ENCODE measurements at regions not wholly inside any gene's neighbourhood (a gene's known extent, or its start where the extent isn't known, plus 50 kb on each side); places are given as distances from the start of the nearest gene placed in this dataset.

- no peak for DNase-seq
- Histone ChIP-seq H4K20me1 (ENCODE audit: insufficient read depth) (no peaks in the 10 kb centered on the region), H3K4me1 (ENCODE audit: control insufficient read depth in 1 of 2, insufficient read depth in 2 of 2, low read depth in 1 of 2, low read length in 1 of 2) (peaks cover 5 to 6% of the 10 kb centered on the region in 2 experiments; a peak in 3 of 4 replicates), H3K4me3 (ENCODE audit: low read depth in 2 of 2, low read length in 1 of 2) (no peak overlapping the region), H3K4me2 (no peak overlapping the region), H3K9ac (no peak overlapping the region), H3K79me2 (ENCODE audit: insufficient read depth) (no peaks in the 10 kb centered on the region), H2AFZ (ENCODE audit: low read depth) (no peak overlapping the region), H3K9me3 (no peaks in the 10 kb centered on the region), H3K27ac (ENCODE audit: low read depth in 2 of 2, low read length in 1 of 2) (no peak overlapping the region), H3K36me3 (replicated peaks in 1 of 2; ENCODE audit: control insufficient read depth in 1 of 2, insufficient read depth in 2 of 2, low read length in 1 of 2) (no peaks in the 10 kb centered on the region), H3F3A (replicated peaks; ENCODE audit: insufficient read depth) (peaks cover 10% of the 10 kb centered on the region), H3K27me3 (ENCODE audit: insufficient read depth) (no peaks in the 10 kb centered on the region), H3K9me2 (no peaks in the 10 kb centered on the region)
- ChIA-PET CTCF (no interaction called here), POLR2A (no interaction called here)
- WGBS (ENCODE audit: low lambda C conversion rate) = 90% methylated on average over 4 of the region's 4 CpGs
- TF ChIP-seq FOXJ3 (CRISPR knock-in tag; IDR thresholded peaks at IDR 0.05) = no peak
- no peak for TF ChIP-seq RCOR1 (IDR thresholded peaks at IDR 0.05; ENCODE audit: low read length)
- TF ChIP-seq TCF12 (IDR thresholded peaks at IDR 0.05) = no peak
- TF ChIP-seq SIN3A (IDR thresholded peaks at IDR 0.05; ENCODE audit: borderline replicate concordance, low read depth, low read length) = no peak
- no peak for TF ChIP-seq TEAD4 (IDR thresholded peaks at IDR 0.05; ENCODE audit: borderline replicate concordance, insufficient read depth)
- TF ChIP-seq GABPA (IDR thresholded peaks at IDR 0.05; ENCODE audit: low read depth) = no peak
- TF ChIP-seq EZH2phosphoT487 (IDR thresholded peaks at IDR 0.05; ENCODE audit: borderline replicate concordance, low read depth) = no peak
Observed at GRCh38 chr13:31940076-31940475, 91.5 kb upstream of the FRY start.

- no peaks in the 10 kb centered on the region for H3K79me2 ChIP-seq (ENCODE audit: insufficient read depth)
- H3K4me2 ChIP-seq = no peak overlapping the region
- H3K36me3 ChIP-seq (replicated peaks in 1 of 2; ENCODE audit: control insufficient read depth in 1 of 2, insufficient read depth in 2 of 2, low read length in 1 of 2) = no peaks in the 10 kb centered on the region
- POLR2A ChIA-PET = no interaction called here
- no peaks in the 10 kb centered on the region for H3K27me3 ChIP-seq (ENCODE audit: insufficient read depth)
- TF ChIP-seq YY1 (IDR thresholded peaks at IDR 0.05; ENCODE audit: low read depth) = no peak
- TF ChIP-seq POLR2AphosphoS5 (IDR thresholded peaks at IDR 0.05; ENCODE audit: low read depth, low read length) = no peak
- no peak for TF ChIP-seq EP300 (IDR thresholded peaks at IDR 0.05; ENCODE audit: borderline replicate concordance in 1 of 2, low read depth in 1 of 2, low read length in 1 of 2)
- TF ChIP-seq, protein P1, sequence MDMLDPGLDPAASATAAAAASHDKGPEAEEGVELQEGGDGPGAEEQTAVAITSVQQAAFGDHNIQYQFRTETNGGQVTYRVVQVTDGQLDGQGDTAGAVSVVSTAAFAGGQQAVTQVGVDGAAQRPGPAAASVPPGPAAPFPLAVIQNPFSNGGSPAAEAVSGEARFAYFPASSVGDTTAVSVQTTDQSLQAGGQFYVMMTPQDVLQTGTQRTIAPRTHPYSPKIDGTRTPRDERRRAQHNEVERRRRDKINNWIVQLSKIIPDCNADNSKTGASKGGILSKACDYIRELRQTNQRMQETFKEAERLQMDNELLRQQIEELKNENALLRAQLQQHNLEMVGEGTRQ (IDR thresholded peaks at IDR 0.05; ENCODE audit: borderline replicate concordance, low read depth, low read length) = no peak
- TF ChIP-seq, protein P2, sequence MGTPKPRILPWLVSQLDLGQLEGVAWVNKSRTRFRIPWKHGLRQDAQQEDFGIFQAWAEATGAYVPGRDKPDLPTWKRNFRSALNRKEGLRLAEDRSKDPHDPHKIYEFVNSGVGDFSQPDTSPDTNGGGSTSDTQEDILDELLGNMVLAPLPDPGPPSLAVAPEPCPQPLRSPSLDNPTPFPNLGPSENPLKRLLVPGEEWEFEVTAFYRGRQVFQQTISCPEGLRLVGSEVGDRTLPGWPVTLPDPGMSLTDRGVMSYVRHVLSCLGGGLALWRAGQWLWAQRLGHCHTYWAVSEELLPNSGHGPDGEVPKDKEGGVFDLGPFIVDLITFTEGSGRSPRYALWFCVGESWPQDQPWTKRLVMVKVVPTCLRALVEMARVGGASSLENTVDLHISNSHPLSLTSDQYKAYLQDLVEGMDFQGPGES (IDR thresholded peaks at IDR 0.05; ENCODE audit: low read depth, low read length) = no peak
- TF ChIP-seq EZH2phosphoT487 (IDR thresholded peaks at IDR 0.05; ENCODE audit: borderline replicate concordance, low read depth) = no peak
- no peak for TF ChIP-seq FOXJ3 (CRISPR knock-in tag; IDR thresholded peaks at IDR 0.05)
- TF ChIP-seq, protein P3, sequence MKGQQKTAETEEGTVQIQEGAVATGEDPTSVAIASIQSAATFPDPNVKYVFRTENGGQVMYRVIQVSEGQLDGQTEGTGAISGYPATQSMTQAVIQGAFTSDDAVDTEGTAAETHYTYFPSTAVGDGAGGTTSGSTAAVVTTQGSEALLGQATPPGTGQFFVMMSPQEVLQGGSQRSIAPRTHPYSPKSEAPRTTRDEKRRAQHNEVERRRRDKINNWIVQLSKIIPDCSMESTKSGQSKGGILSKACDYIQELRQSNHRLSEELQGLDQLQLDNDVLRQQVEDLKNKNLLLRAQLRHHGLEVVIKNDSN (IDR thresholded peaks at IDR 0.05; ENCODE audit: borderline replicate concordance, low read depth) = no peak
- no peak for TF ChIP-seq REST (IDR thresholded peaks at IDR 0.05; ENCODE audit: low read depth, low read length)
- no peak for TF ChIP-seq PBX3 (IDR thresholded peaks at IDR 0.05)
- CTCF ChIA-PET = interaction anchor here (1.5 kb wide), 1 partner anchor 34 kb away, joined by 3 read pairs; no protein-coding TSS in a partner anchor
- DNase-seq = no peak
- no peak overlapping the region for H3K9ac ChIP-seq
- peaks cover 7 to 10% of the 10 kb centered on the region in 2 experiments; a peak in 3 of 4 replicates for H3K4me1 ChIP-seq (ENCODE audit: control insufficient read depth in 1 of 2, insufficient read depth in 2 of 2, low read depth in 1 of 2, low read length in 1 of 2)
- WGBS (ENCODE audit: low lambda C conversion rate) = 35% methylated on average over 3 of the region's 3 CpGs
- no peaks in the 10 kb centered on the region for H3K9me2 ChIP-seq
- no peaks in the 10 kb centered on the region for H3K9me3 ChIP-seq
- no peaks in the 10 kb centered on the region for H4K20me1 ChIP-seq (ENCODE audit: insufficient read depth)
- H3K4me3 ChIP-seq (ENCODE audit: low read depth in 2 of 2, low read length in 1 of 2) = no peak overlapping the region
- no peak overlapping the region for H3K27ac ChIP-seq (ENCODE audit: low read depth in 2 of 2, low read length in 1 of 2)
- H3F3A ChIP-seq (replicated peaks; ENCODE audit: insufficient read depth) = peaks cover 17% of the 10 kb centered on the region
- H2AFZ ChIP-seq (ENCODE audit: low read depth) = no peak overlapping the region
Observed at GRCh38 chr13:31943591-31943990, 88.0 kb upstream of the FRY start.
